ENCODE measurements at regions not wholly inside any gene's neighbourhood (a gene's known extent, or its start where the extent isn't known, plus 50 kb on each side); places are given as distances from the start of the nearest gene placed in this dataset.
"Not testable (repeated sequence)": the region's sequence is repeated elsewhere in the genome, so short reads cannot be mapped to it uniquely, and the experiment has no call there.

DNA sequence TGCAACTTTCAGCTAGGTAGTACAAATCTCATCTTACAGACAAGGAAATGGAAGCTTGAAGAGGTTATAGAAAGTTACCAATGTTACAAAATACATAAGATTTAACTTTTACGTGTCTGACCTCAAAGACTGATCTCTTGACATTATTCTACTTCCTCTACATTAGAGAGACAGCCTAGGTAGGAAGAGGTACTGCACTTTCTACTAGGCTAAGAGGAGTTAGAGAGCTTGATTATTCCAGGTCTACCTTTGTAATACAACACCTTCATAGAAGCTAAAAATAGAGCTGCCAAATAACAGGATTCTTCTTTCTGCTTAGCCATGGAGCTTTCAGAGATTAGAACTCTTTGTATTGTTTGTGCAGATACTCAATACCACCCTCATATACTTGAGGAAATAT is 147.6 kb upstream of the NPY2R start:
- TF ChIP-seq, protein P1, sequence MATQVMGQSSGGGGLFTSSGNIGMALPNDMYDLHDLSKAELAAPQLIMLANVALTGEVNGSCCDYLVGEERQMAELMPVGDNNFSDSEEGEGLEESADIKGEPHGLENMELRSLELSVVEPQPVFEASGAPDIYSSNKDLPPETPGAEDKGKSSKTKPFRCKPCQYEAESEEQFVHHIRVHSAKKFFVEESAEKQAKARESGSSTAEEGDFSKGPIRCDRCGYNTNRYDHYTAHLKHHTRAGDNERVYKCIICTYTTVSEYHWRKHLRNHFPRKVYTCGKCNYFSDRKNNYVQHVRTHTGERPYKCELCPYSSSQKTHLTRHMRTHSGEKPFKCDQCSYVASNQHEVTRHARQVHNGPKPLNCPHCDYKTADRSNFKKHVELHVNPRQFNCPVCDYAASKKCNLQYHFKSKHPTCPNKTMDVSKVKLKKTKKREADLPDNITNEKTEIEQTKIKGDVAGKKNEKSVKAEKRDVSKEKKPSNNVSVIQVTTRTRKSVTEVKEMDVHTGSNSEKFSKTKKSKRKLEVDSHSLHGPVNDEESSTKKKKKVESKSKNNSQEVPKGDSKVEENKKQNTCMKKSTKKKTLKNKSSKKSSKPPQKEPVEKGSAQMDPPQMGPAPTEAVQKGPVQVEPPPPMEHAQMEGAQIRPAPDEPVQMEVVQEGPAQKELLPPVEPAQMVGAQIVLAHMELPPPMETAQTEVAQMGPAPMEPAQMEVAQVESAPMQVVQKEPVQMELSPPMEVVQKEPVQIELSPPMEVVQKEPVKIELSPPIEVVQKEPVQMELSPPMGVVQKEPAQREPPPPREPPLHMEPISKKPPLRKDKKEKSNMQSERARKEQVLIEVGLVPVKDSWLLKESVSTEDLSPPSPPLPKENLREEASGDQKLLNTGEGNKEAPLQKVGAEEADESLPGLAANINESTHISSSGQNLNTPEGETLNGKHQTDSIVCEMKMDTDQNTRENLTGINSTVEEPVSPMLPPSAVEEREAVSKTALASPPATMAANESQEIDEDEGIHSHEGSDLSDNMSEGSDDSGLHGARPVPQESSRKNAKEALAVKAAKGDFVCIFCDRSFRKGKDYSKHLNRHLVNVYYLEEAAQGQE (IDR thresholded peaks at IDR 0.05; ENCODE audit: insufficient replicate concordance, low read depth): no peak
- TF ChIP-seq SPI1 (IDR thresholded peaks at IDR 0.05; ENCODE audit: borderline replicate concordance, low read depth) (no peak), GABPA (IDR thresholded peaks at IDR 0.05; ENCODE audit: low read depth) (no peak), POLR2AphosphoS5 (IDR thresholded peaks at IDR 0.05; ENCODE audit: low read depth) (no peak)
- TF ChIP-seq, protein P2, sequence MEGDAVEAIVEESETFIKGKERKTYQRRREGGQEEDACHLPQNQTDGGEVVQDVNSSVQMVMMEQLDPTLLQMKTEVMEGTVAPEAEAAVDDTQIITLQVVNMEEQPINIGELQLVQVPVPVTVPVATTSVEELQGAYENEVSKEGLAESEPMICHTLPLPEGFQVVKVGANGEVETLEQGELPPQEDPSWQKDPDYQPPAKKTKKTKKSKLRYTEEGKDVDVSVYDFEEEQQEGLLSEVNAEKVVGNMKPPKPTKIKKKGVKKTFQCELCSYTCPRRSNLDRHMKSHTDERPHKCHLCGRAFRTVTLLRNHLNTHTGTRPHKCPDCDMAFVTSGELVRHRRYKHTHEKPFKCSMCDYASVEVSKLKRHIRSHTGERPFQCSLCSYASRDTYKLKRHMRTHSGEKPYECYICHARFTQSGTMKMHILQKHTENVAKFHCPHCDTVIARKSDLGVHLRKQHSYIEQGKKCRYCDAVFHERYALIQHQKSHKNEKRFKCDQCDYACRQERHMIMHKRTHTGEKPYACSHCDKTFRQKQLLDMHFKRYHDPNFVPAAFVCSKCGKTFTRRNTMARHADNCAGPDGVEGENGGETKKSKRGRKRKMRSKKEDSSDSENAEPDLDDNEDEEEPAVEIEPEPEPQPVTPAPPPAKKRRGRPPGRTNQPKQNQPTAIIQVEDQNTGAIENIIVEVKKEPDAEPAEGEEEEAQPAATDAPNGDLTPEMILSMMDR (IDR thresholded peaks at IDR 0.05; ENCODE audit: insufficient read depth, low read length): no peak
- no peak overlapping the region for H3K27ac ChIP-seq (replicated peaks)
- H3K4me3 ChIP-seq (replicated peaks; ENCODE audit: insufficient read depth, low read length): no peak overlapping the region
- no peak for DNase-seq (ENCODE audit: low read depth in 1 of 2, low spot score in 1 of 2)
- no peaks in the 10 kb centered on the region for H3K27me3 ChIP-seq (ENCODE audit: insufficient read depth, poor library complexity, severe bottlenecking)

DNA sequence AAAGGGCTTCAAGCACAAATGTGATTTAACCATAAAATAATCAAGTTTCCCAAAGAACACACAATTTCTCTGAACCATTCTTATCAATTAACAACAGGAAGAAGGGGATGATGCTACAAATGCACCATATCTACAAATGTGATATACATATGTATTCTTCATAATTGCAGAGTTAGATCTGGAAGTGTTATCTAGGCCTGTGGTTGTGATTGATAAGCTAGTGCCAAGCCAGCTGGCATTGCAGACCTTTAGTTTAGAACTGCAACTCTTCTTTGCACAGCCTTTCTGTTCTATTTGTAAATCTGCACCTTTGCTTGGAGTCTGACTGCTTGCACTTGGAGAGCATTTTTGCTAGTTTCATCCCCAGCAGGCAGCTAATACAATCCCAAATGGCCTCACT is 145.5 kb upstream of the NPY2R start:
- DNase-seq (ENCODE audit: low read depth in 1 of 2, low spot score in 1 of 2): no peak
- H3K4me3 ChIP-seq (replicated peaks; ENCODE audit: insufficient read depth, low read length): no peak overlapping the region
- H3K27ac ChIP-seq (replicated peaks): no peak overlapping the region
- TF ChIP-seq, protein P2 (IDR thresholded peaks at IDR 0.05; ENCODE audit: insufficient read depth, low read length): no peak
- TF ChIP-seq, protein P1 (IDR thresholded peaks at IDR 0.05; ENCODE audit: insufficient replicate concordance, low read depth): no peak
- TF ChIP-seq GABPA (IDR thresholded peaks at IDR 0.05; ENCODE audit: low read depth) (no peak), POLR2AphosphoS5 (IDR thresholded peaks at IDR 0.05; ENCODE audit: low read depth) (no peak), SPI1 (IDR thresholded peaks at IDR 0.05; ENCODE audit: borderline replicate concordance, low read depth) (no peak)
- no peaks in the 10 kb centered on the region for H3K27me3 ChIP-seq (ENCODE audit: insufficient read depth, poor library complexity, severe bottlenecking)

DNA sequence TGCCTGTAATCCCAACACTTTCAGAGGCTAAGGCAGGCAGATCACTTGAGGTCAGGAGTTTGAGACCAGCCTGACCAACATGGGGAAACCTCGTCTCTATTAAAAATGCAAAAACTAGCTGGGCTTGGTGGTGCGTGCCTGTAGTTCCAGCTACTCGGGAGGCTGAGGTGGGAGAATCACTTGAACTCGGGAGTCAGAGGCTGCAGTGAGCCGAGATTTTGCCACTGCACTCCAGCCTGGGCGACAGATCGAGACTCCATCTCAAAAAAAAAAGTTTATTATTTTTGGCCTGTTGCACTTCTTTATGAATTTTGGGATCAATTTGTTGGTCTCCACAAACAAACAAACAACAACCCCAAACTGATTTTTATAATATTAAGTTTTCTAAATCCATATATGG is 143.5 kb upstream of the NPY2R start:
- not testable (repeated sequence) for DNase-seq (ENCODE audit: low read depth in 1 of 2, low spot score in 1 of 2); H3K27me3 ChIP-seq (ENCODE audit: insufficient read depth, poor library complexity, severe bottlenecking); H3K27ac ChIP-seq (replicated peaks); H3K4me3 ChIP-seq (replicated peaks; ENCODE audit: insufficient read depth, low read length)

DNA sequence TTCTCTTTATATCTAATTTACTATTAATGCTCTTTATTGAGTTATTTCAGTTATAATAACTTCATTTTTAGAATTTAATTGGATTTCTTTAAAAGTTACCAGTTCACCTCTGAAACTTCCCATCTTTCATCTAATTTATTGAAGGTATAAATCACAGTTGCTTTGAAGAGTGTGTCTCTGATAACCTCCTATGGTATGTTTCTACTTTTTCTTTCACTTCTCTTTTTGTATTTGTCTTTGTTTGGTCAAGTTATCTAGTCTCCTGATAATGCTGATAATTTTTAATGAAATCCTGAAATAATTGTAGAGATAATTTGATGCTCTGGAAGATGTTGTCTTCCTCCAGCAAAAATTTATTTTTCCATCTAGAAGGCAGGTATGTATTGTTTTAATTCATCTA is 141.6 kb upstream of the NPY2R start:
- no peaks in the 10 kb centered on the region for H3K27me3 ChIP-seq (ENCODE audit: insufficient read depth, poor library complexity, severe bottlenecking)
- DNase-seq (ENCODE audit: low read depth in 1 of 2, low spot score in 1 of 2): no peak

DNA sequence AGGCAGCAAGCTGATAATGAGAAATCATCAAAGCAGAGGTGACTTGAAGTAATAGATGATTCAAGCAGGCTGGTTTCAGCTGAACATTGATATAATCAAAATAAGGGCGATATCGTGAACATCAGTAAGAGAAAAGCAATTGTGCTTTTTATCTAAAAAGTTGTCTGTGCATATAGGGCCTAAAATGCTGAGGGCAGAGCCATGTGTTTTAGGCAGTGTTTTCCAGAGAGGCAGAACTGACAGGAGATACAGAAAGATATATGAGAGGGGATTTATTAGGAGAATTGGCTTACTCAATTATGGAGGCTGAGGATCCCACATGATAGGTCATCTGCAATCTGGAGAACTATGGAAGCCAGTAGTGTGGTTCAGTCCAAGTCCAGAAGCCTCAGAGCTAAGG is 136.5 kb upstream of the NPY2R start:
- TF ChIP-seq SPI1 (IDR thresholded peaks at IDR 0.05; ENCODE audit: borderline replicate concordance, low read depth): no peak
- TF ChIP-seq, protein P2 (IDR thresholded peaks at IDR 0.05; ENCODE audit: insufficient read depth, low read length): no peak
- TF ChIP-seq, protein P1 (IDR thresholded peaks at IDR 0.05; ENCODE audit: insufficient replicate concordance, low read depth): no peak
- TF ChIP-seq GABPA (IDR thresholded peaks at IDR 0.05; ENCODE audit: low read depth): no peak
- TF ChIP-seq POLR2AphosphoS5 (IDR thresholded peaks at IDR 0.05; ENCODE audit: low read depth): no peak
- Histone ChIP-seq H3K4me3 (replicated peaks; ENCODE audit: insufficient read depth, low read length) (no peak overlapping the region), H3K27me3 (ENCODE audit: insufficient read depth, poor library complexity, severe bottlenecking) (no peaks in the 10 kb centered on the region), H3K27ac (replicated peaks) (no peak overlapping the region)
- DNase-seq (ENCODE audit: low read depth in 1 of 2, low spot score in 1 of 2): no peak

More for the DNA sequence above, 141.6 kb upstream of the NPY2R start:
- Histone ChIP-seq H3K27ac (replicated peaks) (no peak overlapping the region), H3K4me3 (replicated peaks; ENCODE audit: insufficient read depth, low read length) (no peak overlapping the region)
- no peak for TF ChIP-seq SPI1 (IDR thresholded peaks at IDR 0.05; ENCODE audit: borderline replicate concordance, low read depth)
